HG03097 (cell line): ENCODE measurements at regions not wholly inside any gene's neighbourhood (a gene's known extent, or its start where the extent isn't known, plus 50 kb on each side); places are given as distances from the start of the nearest gene placed in this dataset.
"Not testable (repeated sequence)": the region's sequence is repeated elsewhere in the genome, so short reads cannot be mapped to it uniquely, and the experiment has no call there.

Experiments
- ATAC-seq: cut with Tn5 transposase; IDR thresholded peaks from one replicate; pipeline ENCODE4 v1.9.1; 2021; ENCODE audit not compliant: unreplicated experiment, low FRiP score

DNA sequence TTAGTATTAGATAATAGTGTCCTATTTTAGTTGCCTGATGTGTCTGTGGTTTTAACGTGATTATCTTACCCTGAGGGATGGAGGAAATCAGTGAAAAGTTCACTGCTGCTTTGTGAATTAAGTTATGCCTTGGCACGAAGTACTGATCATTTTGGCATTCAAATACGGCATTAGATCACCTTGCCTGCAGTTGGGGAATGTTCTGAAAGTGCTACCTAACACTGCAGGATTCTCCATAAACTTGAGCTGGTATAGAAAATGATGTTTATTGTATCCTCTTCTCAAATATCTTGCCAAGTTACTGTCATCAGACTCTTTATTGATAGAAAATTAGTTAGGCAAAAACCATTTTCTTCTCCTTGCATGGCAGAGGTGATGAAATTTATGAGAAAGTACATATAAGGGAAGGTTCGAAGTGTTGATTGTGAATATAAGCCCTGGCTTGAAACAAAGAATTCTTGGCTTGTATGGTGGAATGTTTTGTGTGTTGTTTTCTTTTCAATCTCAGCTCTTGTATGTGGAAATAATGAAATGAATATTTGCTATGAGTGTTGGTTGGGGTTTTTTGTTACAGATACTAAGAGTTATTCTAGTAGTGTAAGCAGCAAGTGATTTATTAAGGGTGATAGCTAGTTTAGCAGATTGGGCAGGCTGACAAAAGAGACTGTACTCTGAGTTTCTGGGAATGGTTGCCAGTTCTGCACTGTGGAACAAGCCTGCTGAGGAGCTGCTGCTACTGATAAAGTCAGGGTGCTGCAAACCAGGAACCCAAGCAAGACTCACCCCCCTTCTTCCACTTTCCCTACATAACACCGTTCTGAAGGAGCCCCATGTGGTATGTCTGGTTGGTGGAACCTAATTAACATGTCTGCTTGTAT lies 448.3 kb downstream of the PCNX1 start:
- ATAC-seq, result no peak

DNA sequence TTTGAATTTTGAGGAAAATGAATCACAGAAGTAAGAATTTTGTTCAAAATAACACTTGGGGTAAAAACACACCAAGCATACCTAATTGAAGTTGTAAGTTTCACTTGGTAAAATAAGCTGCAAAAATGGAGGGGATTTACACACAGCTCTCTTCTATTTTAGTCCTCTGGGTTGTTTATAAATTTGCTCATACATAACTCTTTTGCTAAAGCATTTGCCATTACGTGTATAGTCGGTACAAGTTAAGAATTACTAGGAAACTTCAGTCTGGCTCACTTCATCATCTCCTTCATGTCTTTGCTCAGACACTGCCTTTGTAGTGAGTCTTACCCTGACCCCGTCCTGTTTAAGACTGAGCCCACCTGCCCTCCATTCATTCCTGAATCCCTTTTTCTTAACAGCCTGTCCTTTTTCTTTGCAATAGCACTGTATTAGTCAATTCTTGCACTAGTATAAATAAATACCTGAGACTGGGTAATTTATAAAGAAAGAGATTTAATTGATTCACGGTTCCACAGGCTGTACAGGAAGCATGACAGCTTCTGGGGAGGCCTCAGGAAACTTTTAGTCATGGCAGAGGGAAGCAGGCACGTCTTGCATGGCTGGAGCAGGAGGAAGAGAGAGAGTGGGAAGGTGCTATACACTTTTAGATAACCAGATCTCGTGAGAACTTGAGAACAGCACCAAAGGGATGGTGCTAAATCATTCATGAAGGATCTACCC lies 451.1 kb downstream of the PCNX1 start:
- ATAC-seq, result no peak

DNA sequence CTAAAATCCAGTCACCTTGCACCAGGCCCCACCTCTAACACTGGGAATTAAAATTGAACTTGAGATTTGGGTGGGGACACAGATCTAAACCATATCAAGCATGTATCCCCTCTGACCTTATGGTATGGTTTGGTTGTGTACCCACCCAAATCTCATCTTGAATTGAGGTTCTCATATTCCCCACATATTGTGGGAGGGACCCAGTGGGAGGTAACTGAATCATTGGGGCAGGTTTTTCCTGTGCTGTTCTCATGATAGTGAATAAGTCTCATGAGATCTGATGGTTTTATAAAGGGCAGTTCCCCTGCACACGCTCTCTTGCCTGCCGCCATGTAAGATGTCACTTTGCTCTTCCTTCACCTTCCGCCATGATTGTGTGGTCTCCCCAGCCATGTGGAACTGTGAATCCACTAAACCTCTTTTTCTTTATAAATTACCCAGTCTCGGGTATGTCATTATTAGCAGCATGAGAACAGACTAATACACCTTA lies 451.7 kb downstream of the PCNX1 start:
- ATAC-seq, result not testable (repeated sequence)

DNA sequence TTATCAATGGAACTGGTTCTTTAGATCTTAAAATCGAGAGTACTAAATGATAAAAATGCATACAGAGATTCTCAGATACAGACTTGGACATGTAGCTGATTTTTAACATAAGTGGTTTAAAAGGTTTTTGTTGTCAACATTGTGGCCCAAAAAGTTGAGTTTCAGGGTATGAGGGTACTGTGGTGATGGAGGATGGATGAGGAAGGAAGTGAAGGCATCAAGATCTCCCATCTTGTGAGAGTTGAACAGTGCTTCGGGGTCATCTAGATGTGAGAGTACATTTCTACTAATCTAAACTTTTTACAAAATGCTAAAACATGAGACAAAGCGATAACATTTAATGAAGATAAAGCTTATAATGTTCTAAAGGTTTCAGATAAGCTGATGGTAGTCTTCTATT lies 452.6 kb downstream of the PCNX1 start:
- ATAC-seq, result no peak

DNA sequence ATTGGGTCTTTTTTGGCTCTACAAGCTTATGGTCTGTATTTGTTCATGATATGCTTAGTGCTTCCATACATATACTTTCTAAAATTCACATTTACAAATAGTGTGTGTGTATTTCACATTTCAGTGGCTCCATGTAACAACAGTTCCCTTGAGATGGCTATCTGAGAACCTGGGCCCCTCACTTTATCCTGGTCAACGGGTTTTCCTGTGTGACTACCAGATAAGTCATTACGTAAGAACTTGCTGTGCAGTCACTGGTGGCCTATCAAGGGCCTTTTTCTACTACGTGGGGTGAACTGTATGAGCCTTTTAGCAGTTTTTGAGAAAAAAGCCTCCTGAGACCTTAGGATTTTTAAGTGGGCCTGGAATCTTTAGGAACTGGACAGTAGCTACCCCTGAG lies 454.1 kb downstream of the PCNX1 start:
- no peak for ATAC-seq

DNA sequence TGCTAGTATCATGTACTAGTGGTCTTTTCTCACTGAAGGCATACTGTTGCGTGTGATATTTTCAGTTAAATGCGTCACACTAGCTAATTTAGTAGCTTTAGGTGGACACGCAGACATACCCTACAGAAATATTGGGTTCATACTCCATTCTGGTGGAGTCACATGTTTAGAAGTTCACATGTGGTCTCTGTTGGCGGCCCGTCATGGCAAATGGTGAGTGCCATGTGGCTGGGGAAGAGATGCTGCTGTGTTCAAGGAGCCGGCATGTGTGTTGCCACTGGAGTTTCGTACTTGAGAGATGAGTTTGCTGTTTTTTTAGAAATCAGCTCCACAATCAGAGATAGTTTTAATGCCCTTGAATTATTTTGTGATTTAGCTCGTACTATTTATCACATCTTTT lies 454.6 kb downstream of the PCNX1 start:
- ATAC-seq, result no peak

DNA sequence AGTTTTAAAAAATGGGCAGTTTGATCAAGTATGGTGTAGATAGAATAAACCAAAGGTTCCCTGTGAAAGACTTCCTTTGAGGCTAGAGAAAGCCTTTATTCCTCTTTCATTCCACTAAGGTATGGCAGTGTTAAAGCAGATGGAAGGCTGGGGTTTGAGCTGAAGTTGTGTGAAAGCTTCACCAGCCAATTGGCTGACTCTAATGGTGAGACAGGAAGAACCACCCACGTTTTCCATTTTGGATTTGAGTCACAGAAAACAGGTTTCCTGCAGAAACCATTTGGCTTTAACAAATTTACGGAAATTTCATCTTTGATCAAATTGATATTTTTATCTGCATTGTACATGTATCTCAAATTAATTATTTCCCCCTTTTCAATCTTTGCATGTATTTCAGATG lies 455.0 kb downstream of the PCNX1 start:
- no peak for ATAC-seq

DNA sequence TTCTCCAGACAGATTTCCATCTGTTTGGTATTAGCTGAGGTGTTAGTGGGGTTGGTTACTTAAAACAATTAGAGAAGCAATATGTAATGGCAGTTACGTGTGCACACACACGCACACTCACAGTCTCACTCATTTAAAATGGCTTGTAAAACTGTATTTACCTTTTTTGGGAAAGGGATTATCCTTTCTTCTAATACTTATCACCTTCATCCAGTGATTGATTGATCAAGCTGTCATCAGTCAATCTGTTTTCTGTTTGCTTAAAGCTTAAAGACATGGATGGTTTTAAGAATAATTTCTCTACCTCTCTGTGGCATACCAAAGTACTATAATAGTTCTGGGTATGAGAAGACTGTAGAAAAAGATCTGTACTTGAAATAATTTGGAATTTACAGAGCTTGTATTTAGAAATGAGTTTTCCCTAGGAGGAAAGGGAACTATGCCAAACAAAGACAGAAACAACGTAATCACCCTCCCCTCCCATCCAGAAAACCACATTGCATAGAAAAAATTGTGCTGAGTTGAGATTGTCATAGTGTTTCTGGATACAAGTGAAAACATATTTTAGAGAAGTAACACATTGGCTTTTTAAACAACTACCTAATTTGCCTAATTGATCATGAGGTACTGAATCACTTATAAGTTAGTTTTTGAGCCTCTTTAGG lies 455.8 kb downstream of the PCNX1 start:
- ATAC-seq, result peak; percentile 41

DNA sequence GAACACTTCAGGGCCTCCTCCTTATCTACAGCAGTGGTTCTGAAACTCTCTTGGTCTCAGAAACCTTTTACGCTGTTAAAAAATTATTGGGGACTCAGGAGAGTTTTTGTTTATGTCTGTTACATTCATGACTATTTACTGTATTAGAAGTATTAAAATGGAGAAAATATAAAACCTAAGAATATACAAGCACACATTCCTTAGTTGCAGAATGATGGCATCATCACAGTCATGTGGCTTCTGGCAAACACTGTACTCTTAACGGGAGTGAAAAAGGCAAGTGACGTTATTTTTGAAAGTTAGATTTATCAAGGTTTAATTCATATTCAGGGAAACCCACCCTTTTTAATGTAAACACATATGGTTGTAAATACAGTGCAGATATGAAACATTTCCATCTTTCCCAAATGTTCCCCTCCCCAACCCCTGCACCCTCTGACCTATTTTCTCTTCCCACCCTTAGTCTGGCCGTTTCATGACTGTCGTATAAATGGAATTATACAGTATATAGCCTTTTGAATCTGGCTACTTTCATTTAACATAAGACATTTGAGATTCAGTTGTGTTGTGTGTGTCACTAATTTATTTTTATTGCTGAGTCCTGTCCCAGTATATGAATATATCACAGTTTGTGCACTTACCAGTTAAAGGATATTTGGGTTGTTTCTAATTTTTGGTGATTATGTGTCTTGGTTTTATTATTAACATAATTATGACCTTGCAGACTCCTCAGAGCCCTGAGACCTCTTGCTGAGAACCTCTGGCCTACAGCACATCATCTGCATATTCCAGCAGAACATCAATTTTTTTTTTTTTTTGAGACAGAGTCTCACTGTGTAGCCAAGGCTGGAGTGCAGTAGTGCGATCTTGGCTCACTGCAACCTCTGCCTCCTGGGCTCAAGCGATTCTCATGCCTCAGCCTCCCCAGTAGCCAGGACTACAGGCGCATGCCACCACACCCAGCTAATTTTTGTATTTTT lies 457.0 kb downstream of the PCNX1 start:
- no peak for ATAC-seq

DNA sequence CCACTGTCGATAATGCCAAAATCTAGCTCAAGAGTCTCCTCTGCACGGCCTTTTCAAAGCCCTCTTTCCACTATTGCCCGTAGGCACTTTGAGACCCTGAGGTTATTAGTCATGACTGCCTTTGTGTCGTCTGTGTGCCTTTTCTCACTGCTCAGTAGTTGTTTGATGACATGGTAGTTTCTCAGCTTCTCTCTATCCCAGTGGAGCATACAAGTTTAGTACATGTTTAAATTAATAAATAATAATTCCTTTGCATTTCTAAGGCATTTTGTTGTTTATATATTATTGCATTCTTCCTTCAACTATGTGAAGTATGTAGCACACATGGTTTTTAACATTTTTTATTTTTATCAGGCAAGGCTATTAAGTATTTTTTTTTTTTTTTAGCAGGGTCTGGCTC lies 458.1 kb downstream of the PCNX1 start:
- ATAC-seq, result no peak

DNA sequence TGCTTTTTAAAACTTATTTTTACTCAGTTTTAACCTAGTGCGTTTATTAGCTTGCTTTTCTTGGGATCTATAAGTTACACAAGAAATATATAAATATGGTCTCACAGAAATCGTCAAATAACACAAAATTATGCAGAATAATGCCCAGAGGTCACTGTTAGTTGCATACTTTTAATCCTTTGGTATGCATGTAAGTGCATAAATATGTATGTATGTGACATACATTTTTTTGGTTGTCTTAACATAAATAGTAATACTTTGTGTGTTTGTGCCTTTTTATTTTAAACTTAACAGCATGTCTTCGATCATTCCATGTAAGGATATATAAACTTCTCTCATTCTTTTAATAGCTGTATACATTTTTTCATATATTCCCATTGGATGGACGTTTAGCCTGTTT lies 459.6 kb downstream of the PCNX1 start:
- no peak for ATAC-seq

DNA sequence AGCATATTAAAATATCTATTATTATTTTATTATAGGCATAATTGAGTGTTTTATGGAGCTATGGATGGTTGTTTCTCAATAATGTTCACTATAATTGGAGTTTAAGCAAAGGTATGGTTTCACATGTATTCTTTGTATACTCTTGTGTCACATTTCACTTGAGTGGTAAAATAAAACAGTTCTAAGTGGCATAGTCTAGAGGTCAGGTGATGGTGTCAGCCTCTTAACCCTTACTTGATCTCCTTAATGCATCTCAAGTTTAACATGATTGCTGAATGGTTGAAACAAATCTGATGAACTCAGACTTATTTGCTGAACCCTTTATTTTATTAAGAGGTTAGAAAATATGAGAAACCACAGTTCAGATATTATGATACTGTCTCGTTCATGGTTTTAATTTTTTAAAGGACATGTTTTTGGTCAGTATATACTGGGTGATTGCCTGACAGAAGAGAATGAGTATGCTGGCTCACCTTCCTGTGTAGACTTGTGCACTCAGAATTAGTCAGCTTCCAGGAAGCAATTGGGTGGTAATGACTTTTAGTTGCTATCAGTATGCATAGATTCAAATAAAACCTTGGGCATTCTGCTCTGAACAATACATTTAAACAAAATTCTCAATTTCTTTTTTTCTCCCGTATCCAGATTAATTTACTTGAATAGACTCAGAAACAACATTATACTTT lies 464.6 kb downstream of the PCNX1 start:
- peak; percentile 65 for ATAC-seq

DNA sequence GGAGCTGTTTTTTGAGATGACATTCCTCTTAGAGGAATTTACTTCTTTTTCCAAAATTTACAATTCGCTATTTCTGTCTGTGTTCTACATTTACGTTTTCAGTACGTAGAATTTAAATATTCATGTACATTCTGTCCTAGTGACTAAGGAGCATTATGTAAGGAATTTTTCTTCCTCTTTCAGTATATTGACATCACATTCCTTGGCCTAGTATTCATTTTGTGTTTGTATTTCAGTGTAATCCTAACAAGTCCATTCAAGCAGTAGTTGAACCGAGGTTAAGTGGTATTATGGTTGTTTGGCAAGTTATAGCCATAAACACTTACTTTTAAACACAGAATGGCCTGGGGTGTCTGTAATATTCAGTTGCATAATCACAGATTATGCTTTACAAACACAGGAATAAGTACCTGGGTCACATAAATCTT lies 465.2 kb downstream of the PCNX1 start:
- ATAC-seq, result no peak

DNA sequence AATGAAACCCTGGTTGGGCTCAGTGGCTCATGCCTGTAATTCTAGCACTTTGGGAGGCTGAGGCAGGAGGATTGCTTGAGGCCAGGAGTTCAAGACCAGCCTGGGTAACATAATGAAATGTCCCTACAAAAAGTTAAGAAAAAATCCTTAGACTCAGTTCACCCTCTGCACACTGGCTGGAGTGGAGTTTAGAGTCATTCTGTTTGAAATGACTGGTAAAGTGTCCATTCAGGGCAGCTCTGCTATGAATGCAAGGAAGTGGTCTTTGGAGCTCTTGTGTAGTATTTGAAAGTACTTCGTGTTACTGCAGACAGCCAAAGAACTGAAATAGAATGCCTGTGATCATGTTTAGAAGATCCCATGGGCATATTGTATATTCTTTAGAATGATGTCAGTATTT lies 466.5 kb downstream of the PCNX1 start:
- ATAC-seq, result no peak

DNA sequence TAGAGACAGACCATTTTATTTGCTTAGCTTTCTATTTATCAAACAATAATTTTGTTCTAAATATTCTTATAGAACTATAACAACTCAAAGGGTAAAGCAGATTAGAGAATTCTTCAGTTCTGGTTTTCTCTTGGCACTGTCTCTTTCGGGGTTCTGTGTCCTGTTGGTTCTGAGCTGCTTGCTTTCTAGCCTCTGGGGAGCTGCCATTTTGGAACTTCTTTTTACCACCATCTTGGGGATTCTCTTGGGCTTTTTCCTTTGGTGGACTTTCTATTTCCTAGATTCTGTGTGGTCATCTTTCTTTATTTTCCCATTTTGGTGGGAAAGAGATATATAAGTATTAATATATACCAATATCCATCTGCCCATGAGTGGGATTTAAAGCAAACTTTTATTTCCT lies 467.7 kb downstream of the PCNX1 start:
- ATAC-seq, result no peak

DNA sequence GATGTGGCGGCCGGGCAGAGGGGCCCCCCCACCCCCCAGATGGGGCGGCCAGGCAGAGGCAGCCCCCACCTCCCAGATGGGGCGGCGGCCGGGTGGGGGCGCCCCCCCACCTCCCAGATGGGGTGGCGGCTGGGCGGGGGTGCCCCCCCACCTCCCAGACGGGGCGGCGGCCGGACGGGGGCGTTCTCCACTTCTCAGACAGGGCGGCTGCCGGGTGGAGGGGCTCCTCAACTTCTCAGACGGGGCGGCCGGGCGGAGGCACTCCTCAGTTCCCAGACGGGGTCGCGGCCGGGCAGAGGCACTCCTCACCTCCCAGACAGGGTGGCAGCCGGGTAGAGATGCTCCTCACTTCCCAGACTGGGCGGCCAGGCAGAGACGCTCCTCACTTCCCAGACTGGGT lies 469.8 kb downstream of the PCNX1 start:
- ATAC-seq, result no peak

DNA sequence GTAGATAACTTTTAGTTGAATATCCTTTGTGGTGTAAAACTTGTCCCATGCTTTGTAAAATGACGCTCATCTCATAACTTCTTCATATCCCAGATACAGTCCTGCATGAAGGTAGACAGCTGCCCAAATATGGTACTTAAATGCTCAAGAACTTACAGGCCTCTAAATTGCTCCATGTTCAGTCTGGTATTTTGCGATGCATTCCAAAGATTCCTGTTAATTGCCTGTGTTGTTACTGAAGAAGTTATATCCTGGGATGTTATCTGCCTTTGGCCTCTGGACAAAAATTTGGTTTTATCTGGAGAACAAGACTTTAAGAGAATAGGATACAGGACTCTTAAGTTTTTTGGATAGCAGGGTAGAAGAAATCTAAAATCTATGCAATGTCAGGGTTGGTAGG lies 473.0 kb downstream of the PCNX1 start:
- ATAC-seq, result no peak

DNA sequence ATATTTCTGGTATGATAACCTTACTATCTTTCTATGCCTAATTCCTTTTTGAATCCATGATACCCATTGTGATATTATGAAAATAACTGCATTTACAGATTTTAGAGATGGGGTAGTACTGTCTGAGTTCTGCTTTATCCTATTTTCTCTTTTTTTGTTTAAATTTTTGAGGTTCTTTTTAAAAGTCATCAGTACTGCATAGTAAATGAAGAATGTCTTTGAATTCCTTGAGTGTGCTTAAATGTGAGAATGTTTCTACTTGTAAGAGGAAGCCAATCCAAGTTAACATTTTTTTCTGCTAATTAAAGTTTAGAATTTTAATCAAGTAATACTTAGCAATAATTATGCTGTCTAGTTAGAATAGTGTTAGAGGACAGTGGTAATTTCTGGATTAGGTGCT lies 474.6 kb downstream of the PCNX1 start:
- no peak for ATAC-seq

DNA sequence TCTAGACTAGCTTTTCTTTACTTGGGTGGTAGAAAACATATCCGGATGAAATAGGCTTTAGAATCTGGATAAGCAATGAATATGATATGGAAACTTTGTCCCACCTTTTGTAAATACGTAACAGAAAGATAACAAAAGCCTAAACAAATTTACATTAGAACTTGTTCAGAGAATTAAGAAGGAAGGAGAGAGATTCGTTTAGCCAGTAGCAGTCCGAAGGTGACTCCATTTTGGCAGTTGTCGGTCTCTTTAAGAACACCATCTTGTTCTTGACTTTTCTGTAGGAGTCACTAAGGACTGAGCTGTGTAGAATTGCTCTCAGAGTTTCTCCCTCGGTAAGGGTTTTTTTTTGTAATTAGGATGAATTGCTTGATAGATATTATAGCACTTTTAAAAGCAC lies 475.1 kb downstream of the PCNX1 start:
- no peak for ATAC-seq

DNA sequence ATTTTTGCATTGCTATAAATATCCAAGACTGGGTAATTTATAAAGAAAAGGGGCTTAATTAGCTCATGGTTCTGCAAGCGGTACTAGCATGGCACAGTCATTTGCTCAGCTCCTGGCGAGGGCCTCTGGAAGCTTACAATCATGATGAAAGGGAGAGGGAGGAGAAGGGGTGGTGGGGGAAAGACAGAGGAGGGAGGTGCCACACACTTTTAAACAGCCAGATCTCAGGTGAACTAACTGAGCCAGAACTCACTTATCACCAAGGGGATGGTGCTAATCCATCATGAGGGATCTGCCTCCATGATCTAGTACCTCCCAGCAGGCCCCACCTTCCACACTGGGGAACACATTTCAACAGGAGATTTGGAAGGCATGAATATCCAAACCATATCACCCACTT lies 476.3 kb downstream of the PCNX1 start:
- ATAC-seq, result no peak
